ENCODE measurements at regions not wholly inside any gene's neighbourhood (a gene's known extent, or its start where the extent isn't known, plus 50 kb on each side); places are given as distances from the start of the nearest gene placed in this dataset.

- no peak for DNase-seq (ENCODE audit: low spot score)
These were observed 310.9 kb upstream of the KCNJ16 start for GRCh38 chr17:69764146-69764545.

GRCh38 chr17:69769050-69769449, 306.0 kb upstream of the KCNJ16 start:
- DNase-seq (ENCODE audit: low spot score): no peak

DNA sequence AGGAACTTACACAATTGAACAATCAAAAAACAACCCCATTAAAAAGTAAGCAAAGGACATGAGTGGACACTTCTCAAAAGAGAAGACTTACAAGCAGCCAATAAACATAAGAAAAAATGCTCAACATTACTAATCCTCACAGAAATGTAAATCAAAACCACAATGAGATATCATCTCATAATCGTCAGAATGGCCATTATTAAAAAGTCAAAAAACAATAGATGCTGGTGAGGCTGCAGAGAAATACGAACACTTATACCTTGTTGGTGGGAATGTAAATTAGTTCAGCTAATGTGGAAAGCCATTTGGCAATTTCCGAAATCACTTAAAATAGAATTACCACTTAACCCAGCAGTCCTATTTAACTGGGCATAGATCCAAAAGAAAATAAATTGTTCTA, 301.9 kb upstream of the KCNJ16 start:
- DNase-seq (ENCODE audit: low spot score): no peak

DNA sequence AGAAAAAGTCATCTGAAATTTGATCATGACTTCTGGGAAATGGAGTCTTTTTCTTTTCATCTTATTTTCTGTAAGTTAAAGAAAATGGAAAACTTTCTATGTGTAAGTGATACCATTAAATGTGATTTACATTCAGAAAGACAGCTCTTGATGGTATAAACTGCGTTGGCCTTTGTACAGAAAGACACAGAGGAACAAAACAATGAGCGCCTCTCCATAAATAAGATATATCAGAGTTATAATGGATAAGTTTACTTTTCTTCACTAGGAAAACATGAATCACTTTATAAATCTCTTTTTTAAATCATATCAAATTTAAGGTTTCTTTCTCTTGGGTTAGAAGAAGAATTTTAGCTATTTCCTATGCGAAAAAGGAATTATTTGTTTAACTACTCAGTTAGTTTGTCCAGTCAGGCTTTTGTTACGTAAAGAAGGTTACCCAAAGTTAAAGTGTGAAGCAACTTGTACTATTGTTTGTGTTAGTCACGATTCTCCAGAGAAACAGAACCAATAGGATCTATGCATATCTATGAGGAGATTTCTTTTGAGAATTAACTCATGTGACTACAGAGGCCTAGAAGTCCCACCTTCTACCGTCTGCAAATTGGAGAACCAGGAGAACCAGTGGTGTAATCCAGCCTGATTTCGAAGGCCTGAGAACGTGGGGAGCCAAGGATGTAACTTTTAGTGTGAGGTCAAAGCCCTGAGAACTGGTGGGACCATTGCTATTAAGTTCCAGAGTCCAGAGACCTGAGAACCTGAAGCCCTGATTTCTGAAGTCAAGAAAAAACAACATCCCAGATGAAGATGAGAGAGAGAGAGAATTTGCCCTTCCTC, 295.4 kb upstream of the KCNJ16 start:
- no peak for DNase-seq (ENCODE audit: low spot score)

GRCh38 chr17:69783865-69784264, 291.2 kb upstream of the KCNJ16 start:
- DNase-seq (ENCODE audit: low spot score): no peak

GRCh38 chr17:69788957-69789356, 286.1 kb upstream of the KCNJ16 start:
- no peak for DNase-seq (ENCODE audit: low spot score)

GRCh38 chr17:69796078-69796477, 278.9 kb upstream of the KCNJ16 start:
- no peak for DNase-seq (ENCODE audit: low spot score)

- no peak for DNase-seq (ENCODE audit: low spot score)
These were observed 274.2 kb upstream of the KCNJ16 start for GRCh38 chr17:69800870-69801269.

DNA sequence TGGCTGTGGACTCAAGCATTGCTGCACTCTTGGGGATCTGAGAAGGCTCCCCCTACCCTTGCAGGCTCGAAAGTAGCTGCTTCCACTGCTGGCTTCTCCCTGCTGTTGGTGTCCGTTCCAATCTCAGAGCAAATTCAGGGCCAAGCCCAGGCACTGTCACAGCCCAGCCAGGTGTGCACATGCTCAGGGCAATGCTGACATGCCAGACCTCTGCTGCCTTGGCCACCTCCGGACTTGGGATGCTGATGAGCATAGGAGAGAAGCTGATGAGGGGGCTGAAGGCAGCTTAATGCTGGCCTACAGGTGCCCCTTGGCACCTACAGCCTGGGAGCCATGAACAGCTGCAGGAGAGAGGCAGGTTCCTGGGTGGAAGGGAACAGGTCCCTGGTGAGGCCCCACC, 273.7 kb upstream of the KCNJ16 start:
- no peak for DNase-seq (ENCODE audit: low spot score)

DNA sequence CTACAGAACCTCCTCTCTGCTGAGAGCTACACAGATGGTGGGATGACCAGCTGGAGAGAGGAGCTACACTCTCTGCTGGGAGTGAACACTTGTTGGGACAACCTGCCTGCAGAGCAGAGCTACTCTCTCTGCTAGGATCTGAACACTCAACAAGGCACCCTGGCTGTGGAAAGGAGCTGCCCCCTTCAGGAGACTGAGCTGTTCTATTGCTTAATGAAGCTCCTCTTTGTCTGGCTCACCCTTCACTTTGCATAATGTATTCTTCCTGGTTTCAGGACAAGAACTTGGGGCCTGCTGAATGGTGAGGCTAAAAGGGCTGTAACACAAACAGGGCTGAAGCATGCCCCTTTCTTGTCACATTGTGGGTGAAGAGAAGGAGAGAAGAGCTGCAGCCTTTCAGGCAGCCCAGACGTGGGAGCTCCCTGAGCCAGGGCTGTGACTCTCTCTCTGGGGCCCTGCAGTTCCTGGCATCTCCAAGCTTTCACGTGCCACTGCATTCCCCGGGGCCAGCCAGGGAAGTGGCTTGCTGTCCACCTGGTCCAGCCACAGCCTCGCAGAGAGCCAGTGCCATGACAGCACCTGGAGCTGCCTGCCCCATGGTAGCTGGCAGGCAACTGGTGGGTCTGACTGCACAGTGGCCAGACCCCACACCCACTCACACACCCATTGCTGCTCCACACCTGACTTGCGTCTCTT, 272.8 kb upstream of the KCNJ16 start:
- DNase-seq (ENCODE audit: low spot score): no peak

GRCh38 chr17:69809331-69809730, 265.7 kb upstream of the KCNJ16 start:
- DNase-seq (ENCODE audit: low spot score): no peak

- DNase-seq (ENCODE audit: low spot score): no peak
These were observed 264.6 kb upstream of the KCNJ16 start for GRCh38 chr17:69810326-69810965.

DNA sequence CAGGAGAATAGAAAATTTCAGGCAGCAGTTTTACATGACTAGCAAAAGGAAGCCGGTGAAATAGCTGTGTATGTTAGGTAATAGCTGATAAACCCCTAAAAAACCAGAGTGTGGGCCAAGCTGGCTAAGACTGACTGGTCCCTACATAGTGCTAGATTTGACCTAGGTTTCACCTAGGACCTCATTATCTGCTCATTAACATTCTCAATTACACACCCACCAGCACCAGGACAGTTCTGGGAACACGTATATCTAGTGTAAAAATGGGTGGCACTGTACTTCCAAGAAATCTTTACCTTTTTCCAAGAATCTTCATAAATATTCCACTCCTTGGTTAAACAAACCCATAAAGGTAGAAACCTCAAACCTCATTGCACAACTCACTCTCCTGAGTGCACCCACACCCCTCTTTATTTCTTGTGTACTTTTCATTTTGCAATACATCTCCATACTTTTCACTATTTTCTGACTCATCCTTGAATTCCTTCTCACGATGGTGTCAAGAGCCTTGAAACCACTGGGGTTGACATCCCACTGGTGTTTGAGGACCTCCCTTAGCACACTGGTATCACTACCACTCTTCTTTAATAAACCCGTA, 262.7 kb upstream of the KCNJ16 start:
- no peak for DNase-seq (ENCODE audit: low spot score)

DNA sequence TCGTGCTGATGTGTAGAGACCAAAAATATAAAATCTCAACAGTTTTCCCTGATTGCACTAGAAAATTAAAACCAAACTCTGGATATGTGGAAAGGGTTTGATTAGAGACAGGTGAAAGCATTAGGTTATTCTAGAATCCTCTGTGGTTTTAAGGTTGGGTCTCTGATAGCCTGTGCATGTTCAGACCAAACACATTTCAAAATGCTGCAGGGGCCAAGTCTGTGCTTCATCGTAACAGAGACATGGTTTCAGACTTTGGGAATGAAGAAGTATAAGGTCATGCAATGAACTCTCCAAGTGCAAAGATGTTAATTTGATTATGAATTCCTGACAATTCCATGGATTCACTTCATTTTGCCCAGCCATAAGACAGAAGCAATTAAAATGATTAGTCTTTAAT, 261.0 kb upstream of the KCNJ16 start:
- no peak for DNase-seq (ENCODE audit: low spot score)

GRCh38 chr17:69815406-69815805, 259.6 kb upstream of the KCNJ16 start:
- DNase-seq (ENCODE audit: low spot score): no peak

DNA sequence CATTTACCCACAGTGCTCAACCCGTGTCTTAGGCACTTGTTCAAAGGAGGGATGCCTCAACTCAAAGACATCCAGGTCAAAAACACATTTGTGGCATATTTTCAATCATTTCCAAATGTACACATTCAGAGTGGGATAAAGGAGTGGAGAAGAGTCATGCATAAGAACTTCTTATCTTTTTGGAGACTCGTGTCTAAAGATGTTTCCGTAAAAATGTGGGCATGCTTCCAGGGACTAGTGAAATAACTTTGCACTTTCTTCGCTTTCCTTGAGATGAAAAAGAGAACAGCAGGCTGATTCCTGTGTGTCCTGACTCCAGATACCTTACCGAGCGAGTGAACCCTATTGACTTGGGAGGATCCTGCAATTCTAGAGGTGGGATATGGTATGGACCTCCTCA, 256.6 kb upstream of the KCNJ16 start:
- no peak for DNase-seq (ENCODE audit: low spot score)

DNA sequence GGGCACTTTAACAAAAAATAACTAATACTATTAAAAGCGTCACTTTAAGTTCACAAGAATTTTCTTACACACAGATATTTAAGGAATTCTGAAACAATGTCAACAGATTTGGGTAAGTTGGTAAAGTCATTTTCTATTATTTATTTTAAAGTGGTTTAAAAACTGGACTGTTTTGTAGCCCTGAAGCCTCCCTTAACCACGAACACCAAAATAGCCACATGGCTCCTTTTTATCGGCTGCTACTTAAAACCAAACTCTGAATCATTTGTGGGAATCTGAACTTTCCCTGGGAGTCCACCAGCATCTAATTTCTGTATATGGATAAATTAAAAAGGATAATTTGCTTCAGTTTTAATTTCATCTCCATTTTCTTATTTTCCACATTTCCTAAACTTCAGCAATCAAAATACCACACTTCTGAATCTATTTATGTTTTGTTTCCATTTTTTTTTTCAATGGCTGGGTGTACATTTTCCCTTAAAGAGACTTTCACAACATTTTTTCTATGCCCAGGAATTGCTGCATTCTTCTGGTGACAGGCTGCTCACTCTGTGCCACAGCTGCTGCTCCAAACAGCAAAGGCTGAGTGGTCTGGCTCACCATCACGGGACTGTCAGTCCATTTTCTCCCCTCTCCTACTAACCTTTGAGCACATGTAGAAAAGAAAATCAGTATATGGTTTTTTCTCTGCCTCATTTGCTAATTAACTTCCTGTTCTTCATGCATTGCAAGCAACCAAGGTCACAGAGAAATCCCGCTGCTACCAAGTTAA, 255.5 kb upstream of the KCNJ16 start:
- no peak for DNase-seq (ENCODE audit: low spot score)

- no peak for DNase-seq (ENCODE audit: low spot score)
These were observed 254.1 kb upstream of the KCNJ16 start for GRCh38 chr17:69820876-69821473.

GRCh38 chr17:69822314-69822875, 252.6 kb upstream of the KCNJ16 start:
- no peak for DNase-seq (ENCODE audit: low spot score)

GRCh38 chr17:69828087-69828486, 246.9 kb upstream of the KCNJ16 start:
- DNase-seq (ENCODE audit: low spot score): no peak

GRCh38 chr17:69834494-69834893, 240.5 kb upstream of the KCNJ16 start:
- no peak for DNase-seq (ENCODE audit: low spot score)
